LNCaP clone FGC (cell line): ENCODE measurements at regions not wholly inside any gene's neighbourhood (a gene's known extent, or its start where the extent isn't known, plus 50 kb on each side); places are given as distances from the start of the nearest gene placed in this dataset.
"Not testable (repeated sequence)": the region's sequence is repeated elsewhere in the genome, so short reads cannot be mapped to it uniquely, and the experiment has no call there.

ENCODE experiments used
- DNase-seq: peaks from one replicate; pipeline ENCODE4 v3.0.0-alpha.2; 2011; ENCODE audit warnings: low read depth
- H3K4me3 ChIP-seq: 2 replicates; pipeline ENCODE4 v1.5.1; 2011; ENCODE audit warnings: mild to moderate bottlenecking, low read depth, low read length, control low read depth
- TF ChIP-seq, protein P1 (sequence below): IDR thresholded peaks from 2 replicates; pipeline ENCODE4 v1.5.1; 2012; ENCODE audit warnings: mild to moderate bottlenecking; ENCODE audit not compliant: control insufficient read depth, insufficient read depth; ENCODE audit errors: extremely low read depth

DNA sequence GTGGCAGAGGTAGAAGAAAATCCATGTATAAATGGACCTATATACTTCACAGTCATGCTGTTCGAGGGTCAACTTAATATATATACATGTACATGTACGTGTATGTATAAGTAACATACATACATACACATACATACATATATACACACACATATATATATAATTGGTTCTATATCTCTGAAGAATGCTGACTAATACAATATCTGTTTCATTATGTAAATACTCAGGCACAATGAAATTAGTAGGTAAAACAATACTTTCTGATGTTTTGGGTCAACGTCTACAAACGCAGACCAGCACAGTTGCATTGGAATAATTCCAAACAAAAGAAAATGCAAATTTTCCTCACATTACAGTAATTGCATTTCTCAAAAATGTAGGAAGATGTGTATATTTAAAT lies 202.7 kb upstream of the DAAM1 start:
- TF ChIP-seq, protein P1, sequence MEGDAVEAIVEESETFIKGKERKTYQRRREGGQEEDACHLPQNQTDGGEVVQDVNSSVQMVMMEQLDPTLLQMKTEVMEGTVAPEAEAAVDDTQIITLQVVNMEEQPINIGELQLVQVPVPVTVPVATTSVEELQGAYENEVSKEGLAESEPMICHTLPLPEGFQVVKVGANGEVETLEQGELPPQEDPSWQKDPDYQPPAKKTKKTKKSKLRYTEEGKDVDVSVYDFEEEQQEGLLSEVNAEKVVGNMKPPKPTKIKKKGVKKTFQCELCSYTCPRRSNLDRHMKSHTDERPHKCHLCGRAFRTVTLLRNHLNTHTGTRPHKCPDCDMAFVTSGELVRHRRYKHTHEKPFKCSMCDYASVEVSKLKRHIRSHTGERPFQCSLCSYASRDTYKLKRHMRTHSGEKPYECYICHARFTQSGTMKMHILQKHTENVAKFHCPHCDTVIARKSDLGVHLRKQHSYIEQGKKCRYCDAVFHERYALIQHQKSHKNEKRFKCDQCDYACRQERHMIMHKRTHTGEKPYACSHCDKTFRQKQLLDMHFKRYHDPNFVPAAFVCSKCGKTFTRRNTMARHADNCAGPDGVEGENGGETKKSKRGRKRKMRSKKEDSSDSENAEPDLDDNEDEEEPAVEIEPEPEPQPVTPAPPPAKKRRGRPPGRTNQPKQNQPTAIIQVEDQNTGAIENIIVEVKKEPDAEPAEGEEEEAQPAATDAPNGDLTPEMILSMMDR, result no peak

DNA sequence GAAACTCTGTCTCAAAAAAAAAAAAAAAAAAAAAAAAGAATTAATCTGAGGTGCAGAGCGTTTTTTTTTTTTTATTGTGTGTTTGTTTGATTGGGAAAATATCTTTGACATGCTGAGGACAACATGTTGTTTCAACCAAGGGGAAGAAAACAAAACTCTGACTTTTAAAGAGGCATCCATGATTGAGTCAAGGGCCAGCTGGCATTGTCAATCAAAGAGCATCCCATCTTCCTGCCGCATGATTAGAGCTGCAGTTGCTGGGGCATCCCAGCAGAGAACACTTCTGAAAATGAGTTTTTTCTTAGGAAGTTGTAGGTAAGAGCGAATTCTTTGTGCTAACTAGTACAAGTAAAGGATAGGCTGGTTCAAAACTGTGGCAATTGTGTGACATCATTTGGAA lies 200.9 kb upstream of the DAAM1 start:
- DNase-seq, result no peak
- H3K4me3 ChIP-seq, result no peak overlapping the region
- TF ChIP-seq, protein P1, result no peak

More for the DNA sequence above, 202.7 kb upstream of the DAAM1 start:
- H3K4me3 ChIP-seq, result no peak overlapping the region
- no peak for DNase-seq

DNA sequence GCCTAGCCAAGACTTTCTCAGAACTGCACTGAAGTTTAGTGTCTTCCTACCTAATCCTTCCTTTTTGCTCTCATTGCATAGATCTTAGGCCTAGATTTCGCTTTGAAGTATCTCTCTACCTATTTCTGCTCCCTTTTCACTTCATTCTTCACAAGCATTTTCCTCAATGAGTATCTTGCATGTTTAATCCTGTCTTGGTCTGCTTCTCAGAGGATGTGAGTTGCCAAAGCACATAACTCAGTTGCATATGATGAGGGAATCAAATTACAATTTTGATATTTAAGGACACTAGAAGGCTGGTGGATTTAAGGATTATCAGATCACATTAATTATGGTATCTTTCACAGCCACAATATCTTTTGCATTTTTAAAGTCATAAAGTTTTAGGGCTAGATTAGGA lies 195.5 kb upstream of the DAAM1 start:
- TF ChIP-seq, protein P1, result no peak
- DNase-seq, result no peak
- no peak overlapping the region for H3K4me3 ChIP-seq

DNA sequence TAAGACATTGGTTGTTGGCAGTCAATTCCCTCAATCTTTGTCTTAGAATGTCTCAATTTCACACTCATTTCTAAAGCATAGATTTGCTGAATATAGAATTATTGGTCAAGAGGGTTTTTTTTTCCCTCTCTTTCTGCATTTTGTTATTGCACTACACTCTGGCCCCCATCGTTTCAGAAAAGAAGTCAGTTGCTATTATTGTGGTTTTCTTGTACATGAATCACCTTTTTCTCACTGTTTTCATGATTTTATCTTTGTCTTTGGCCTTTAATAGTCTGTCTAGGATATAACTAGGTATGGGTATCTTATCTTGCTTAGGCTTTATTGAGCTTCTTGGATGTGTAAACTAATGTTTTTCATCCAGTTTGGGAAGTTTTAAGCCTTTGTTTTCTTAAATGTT lies 194.3 kb upstream of the DAAM1 start:
- TF ChIP-seq, protein P1, result no peak
- DNase-seq, result no peak
- no peak overlapping the region for H3K4me3 ChIP-seq

DNA sequence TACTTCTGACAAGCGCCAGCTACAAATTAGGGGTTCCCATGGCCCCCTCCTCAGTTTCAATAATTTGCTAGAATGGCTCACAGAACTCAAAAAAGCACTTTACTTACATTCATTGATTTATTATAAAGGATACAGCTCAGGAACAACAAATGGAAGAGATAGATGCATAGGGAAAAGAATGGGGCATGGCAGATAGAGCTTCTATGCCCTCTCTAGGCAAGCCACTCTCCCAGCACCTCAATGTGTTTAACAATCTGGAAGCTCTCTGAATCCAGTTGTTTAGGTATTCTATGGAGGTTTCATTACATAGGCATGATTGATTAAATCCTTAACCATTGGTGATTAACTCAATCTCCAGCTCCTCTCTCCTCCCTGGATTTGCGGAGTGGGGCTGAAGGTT lies 184.5 kb upstream of the DAAM1 start:
- no peak for DNase-seq
- no peak overlapping the region for H3K4me3 ChIP-seq
- TF ChIP-seq, protein P1, result no peak

DNA sequence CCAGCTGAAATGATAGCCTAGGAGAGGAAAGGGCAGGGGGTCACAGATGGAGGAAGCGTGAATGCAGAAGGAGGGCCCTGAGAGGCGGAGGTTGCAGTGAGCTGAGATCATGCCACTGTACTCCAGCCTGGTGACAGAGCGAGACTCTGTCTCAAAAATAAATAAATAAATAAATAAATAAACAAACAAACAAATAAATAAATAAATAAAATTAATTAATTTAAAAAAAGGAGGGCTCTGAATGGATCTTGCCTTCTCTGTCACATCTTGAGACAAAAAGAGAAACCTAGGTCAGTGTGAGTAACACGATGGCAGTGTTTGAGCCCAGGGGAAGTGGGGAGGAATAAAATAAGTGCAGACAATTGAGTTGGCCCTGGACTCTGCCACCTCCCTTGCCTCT lies 182.3 kb upstream of the DAAM1 start:
- not testable (repeated sequence) for DNase-seq

DNA sequence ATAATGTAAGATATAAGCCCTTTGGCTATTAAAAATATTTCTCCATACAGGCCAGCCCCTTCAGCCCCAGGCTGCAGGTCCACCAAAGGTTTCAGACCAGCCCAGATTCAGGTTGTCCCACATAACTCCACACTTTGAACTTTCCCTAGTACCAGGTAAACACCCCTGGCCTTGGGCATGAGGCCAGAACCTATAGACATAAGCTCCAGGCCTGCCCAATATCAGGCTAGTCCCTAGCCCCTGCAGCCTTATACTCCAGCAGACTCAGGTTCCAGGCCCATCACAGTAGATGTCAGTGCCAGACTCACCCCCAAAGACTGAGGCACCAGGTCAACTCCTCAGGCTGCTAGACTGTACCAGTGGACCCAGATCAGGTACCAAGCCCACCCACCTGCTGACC lies 178.5 kb upstream of the DAAM1 start:
- no peak for DNase-seq
- no peak overlapping the region for H3K4me3 ChIP-seq
- TF ChIP-seq, protein P1, result no peak

More for the DNA sequence above, 182.3 kb upstream of the DAAM1 start:
- not testable (repeated sequence) for H3K4me3 ChIP-seq

DNA sequence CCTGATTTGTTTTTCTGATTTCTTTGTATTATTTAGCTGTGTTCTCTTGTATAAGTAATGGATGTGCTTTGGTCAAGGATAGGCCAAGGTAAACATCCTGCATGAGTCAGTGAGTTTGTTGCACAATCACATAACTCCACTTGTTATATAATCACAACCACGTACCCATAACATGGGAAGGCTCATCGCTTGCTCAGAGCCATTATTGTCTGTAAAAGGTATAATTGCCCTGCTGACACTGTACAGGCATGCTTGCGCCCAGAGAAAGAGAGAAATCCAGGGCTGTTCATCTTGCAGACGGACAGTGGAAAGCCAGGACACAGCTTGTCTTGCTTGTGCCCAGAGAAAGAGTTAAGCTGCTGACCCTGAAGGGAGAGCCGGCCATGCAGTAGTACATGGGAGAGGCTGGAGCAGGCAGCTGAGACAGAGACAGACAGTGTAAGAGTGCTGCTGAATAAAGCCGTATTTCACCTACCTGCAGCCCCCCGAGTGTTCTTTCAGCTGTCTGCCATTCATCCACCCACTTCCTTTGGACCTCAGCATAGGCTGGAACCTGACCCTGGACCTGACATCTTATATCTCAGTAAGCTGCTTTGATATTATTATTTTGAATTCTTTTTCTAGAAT lies 174.7 kb upstream of the DAAM1 start:
- DNase-seq, result peak; percentile 22
- no peak overlapping the region for H3K4me3 ChIP-seq
- TF ChIP-seq, protein P1, result no peak
